GM19025 (cell line): ENCODE measurements at regions not wholly inside any gene's neighbourhood (a gene's known extent, or its start where the extent isn't known, plus 50 kb on each side); places are given as distances from the start of the nearest gene placed in this dataset.
"Not testable (repeated sequence)": the region's sequence is repeated elsewhere in the genome, so short reads cannot be mapped to it uniquely, and the experiment has no call there.

Source experiments
- ATAC-seq: cut with Tn5 transposase; IDR thresholded peaks from one replicate; pipeline ENCODE4 v1.9.1; 2021; ENCODE audit warnings: mild to moderate bottlenecking, low read depth, moderate library complexity; ENCODE audit not compliant: unreplicated experiment

DNA sequence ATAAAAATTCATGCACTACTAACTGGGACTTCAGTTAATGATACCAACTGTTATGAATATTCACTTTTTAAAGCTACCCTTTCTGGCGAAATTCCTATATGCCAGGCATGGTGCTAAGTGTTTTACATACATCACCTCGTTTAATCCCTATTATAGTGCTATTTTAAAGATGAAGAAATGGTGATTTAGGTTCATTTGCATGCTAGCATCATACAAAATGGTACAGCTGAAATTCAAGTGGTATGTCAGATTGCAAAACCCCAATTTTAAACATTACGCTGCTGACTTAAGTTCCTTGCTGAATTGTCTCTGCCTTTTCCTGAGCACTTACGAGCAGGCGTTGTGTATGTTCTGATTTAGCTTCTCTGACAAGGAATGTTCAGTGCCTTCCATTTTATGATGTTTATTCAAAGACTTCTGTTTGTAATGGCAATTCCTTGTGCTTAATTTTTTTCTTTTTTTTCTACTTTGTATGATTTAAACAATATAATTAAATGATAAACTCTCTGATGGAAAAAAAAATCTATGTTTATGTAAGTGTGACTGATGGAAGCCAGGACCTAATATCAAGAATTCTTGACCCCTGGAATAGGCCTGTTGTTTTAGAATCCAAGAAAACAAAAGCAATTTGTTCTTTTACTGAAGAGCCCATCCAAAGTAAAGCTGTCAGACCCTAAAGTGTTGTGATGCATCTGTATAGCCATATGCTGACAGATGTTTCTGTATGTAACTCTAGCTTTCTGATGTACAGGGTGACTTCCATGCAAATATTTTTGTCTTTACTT is 148.1 kb downstream of the PCDH7 start:
- ATAC-seq, result no peak

- ATAC-seq, result not testable (repeated sequence)
Measured at GRCh38 chr4:30869387-30869786, 149.2 kb downstream of the PCDH7 start.

GRCh38 chr4:30870513-30870912 is 150.3 kb downstream of the PCDH7 start:
- no peak for ATAC-seq

DNA sequence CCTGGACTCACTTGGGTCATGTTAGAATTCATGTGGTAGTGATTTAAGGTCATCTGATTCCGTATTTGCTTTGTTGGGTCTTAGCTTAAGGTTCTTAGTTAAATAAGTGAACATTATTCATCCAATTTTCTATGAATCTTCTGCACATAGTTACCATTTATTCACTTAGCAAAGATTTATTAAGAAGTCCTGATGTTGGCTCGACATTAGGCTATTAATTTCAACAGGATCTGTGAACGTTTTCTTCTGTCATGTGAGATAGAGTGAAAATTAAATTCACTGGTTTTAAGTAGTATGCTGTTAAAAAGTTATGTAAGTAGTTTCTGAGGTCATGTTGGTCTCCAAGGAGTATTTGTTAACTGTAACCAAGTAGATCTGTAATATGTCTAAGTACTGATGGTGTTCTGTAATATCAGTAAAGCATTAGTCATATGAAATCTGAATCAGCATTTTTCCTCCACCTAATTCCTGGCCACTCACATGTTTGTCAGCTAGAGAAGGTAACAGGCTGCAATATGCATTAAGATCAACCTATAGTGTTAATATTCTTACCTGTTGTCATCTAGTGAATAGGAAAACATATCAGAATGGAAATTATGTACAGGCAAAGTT is 155.6 kb downstream of the PCDH7 start:
- no peak for ATAC-seq

- ATAC-seq, result no peak
Measured at GRCh38 chr4:30879855-30880598, 159.9 kb downstream of the PCDH7 start.

DNA sequence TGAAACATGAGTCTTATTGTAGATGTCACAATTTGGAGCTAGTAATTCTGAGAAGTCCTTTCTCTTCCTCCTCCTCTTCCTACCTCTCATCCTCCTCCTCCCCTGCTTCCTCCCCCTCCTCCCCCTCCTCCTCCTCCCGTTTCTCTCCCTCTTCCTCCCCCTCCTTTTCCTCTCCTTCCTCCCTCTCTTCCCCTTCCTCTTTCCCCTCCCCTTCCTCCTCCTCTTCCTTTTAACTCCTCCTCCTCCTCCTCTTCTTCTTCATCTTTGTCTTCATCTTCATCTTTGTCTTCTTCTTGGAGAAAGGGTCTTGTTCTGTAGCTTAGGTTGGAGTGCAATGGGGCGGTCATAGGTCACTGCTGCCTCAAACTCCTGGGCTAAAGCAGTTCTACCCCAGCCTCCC is 161.8 kb downstream of the PCDH7 start:
- ATAC-seq, result no peak

- ATAC-seq, result no peak
Measured at GRCh38 chr4:30882443-30882842, 162.3 kb downstream of the PCDH7 start.

GRCh38 chr4:30882995-30883675 is 163.0 kb downstream of the PCDH7 start:
- no peak for ATAC-seq

- no peak for ATAC-seq
Measured at GRCh38 chr4:30901461-30902451, 181.6 kb downstream of the PCDH7 start.

- ATAC-seq, result no peak
Measured at GRCh38 chr4:30903502-30904214, 183.5 kb downstream of the PCDH7 start.

DNA sequence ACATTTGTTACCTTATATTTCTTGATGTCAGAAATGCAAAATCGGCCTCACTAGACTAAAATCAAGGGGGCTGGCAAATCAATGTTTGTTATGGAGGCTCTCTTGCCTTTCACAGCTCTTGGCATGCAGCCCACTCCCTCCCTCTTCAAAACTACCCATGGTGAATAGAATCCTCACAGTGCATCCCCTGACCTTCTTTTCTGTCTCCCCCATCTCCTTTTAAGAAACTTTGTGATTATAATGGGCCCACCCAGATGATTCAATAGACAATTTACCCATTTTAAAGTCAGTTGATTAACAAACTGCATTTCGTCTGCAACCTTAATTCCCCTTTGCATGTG is 184.0 kb downstream of the PCDH7 start:
- no peak for ATAC-seq

GRCh38 chr4:30904588-30904987 is 184.4 kb downstream of the PCDH7 start:
- no peak for ATAC-seq

DNA sequence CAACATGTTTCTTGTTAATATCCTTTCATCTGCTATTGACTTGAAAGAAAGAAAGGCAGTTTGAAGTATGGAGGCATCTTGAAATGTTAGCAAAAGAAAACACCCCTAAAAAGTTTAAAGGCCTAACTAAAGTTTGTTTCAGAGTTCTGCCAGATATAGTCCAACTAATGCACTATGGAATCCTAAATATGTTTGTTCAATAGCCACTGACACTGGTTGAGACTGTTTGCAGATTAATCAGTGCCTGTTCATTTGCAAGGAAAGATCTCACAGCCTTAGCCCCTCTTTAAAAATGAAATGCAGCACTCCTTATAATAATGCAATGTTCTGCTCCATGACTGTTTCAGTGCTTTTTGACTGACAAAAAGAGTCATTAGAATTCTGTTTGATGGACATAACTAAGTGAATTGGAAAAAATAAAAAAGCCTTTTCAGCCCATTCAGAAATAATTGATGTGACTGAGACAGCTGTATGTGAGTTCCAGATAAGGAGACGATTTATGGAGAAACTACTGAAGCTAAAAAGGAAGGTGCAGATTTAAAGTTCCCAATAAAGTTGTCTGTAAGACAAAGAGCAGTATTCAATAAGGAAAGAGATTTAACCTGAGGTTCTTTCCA is 192.0 kb downstream of the PCDH7 start:
- no peak for ATAC-seq

GRCh38 chr4:30916337-30917274 is 196.4 kb downstream of the PCDH7 start:
- no peak for ATAC-seq

GRCh38 chr4:30917946-30918345 is 197.8 kb downstream of the PCDH7 start:
- no peak for ATAC-seq

- ATAC-seq, result no peak
Measured at GRCh38 chr4:30919458-30919857, 199.3 kb downstream of the PCDH7 start.

DNA sequence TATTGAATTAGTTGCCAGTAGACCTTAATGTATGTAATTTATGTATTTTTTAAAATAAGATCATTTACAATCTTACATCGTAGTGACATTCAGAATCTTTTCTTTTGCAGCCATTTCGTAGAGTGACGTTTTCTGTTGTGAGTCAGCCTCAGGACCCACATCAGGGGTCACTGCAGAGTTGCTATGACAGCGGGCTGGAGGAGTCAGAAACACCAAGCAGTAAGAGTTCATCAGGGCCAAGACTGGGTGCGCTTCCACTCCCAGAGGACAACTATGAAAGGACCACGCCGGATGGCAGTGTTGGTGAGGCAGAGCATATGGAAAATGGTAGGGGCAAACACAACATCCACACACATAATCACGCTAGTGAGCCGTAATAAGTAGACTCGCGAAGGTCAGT is 199.9 kb downstream of the PCDH7 start:
- no peak for ATAC-seq

DNA sequence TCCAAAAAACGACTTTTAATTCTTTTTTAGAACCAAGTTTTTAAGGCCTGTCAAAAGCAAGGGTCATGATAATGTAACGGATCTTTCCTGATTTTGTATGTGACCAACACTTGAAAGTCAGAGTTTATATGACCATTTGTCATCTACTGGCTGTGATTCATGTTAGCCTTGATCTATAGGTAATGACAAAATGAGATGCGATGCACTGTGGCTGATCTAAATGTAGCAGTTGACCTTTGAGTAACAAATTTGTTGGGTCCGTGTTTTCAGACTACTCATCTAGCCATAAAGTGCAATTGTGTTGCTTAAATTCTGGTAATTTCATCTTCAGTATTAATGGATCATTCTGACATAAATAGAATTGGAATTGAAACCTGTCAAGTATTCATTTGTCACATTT is 202.5 kb downstream of the PCDH7 start:
- no peak for ATAC-seq
